ENCODE measurements at regions not wholly inside any gene's neighbourhood (a gene's known extent, or its start where the extent isn't known, plus 50 kb on each side); places are given as distances from the start of the nearest gene placed in this dataset.
A peak's percentile ranks its signal among the peaks of the same experiment; 100 is the strongest.

GRCh38 chr18:42471885-42472284 is 516.9 kb downstream of the PIK3C3 start:
- no peak overlapping the region for H3K9ac ChIP-seq (ENCODE audit: low read length in 3 of 3)
- H3K4me3 ChIP-seq (ENCODE audit: low read length in 3 of 3): no peak overlapping the region
- intact Hi-C loops (cut with DNase I): no loop called here
- FAIRE-seq (no peak), DNase-seq (no peak)
- no peak for TF ChIP-seq CTCF (IDR thresholded peaks at IDR 0.05; ENCODE audit: borderline replicate concordance, extremely low read depth, insufficient read depth)
- no peak overlapping the region for H3K27ac ChIP-seq (ENCODE audit: low read depth in 2 of 2, low read length in 2 of 2)
- H3K36me3 ChIP-seq (ENCODE audit: control insufficient read depth in 2 of 3, insufficient read depth in 3 of 3, low read length in 3 of 3): no peaks in the 10 kb centered on the region
- no peaks in the 10 kb centered on the region for H3K4me1 ChIP-seq (ENCODE audit: control insufficient read depth in 2 of 3, insufficient read depth in 2 of 3, low read depth in 1 of 3, low read length in 3 of 3)
- H3K27me3 ChIP-seq (ENCODE audit: control insufficient read depth, insufficient read depth, low read length): no peaks in the 10 kb centered on the region
- H3K9me3 ChIP-seq (ENCODE audit: control insufficient read depth in 2 of 3, insufficient read depth in 1 of 3, low read length in 3 of 3): peaks cover 0 to 1% (median 0%) of the 10 kb centered on the region in 3 donors

DNA sequence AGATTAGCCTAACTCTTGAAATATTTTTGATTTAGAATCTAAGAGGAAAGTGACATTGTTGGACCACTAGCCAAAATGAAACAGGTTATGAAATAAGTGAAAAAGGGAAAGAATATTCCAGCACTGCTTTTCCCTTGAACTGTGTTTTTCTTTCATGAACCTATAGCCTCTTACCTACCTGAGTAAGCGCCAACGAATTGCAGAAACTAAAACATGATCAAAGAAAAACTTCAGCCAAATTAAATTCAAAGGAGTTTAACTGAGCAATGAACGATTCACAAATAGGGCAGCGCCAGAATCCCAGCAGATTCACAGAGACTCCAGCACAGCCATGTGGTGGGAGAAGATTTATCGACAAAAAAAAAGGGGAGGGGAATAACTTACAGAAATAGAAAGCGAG is 518.6 kb downstream of the PIK3C3 start:
- peaks cover 0 to 1% (median 0%) of the 10 kb centered on the region in 3 donors for H3K9me3 ChIP-seq (ENCODE audit: control insufficient read depth in 2 of 3, insufficient read depth in 1 of 3, low read length in 3 of 3)
- FAIRE-seq (no peak), DNase-seq (no peak)
- no peak overlapping the region for H3K9ac ChIP-seq (ENCODE audit: low read length in 3 of 3)
- no peak overlapping the region for H3K27ac ChIP-seq (ENCODE audit: low read depth in 2 of 2, low read length in 2 of 2)
- H3K4me1 ChIP-seq (ENCODE audit: control insufficient read depth in 2 of 3, insufficient read depth in 2 of 3, low read depth in 1 of 3, low read length in 3 of 3): no peaks in the 10 kb centered on the region
- H3K4me3 ChIP-seq (ENCODE audit: low read length in 3 of 3): no peak overlapping the region
- H3K36me3 ChIP-seq (ENCODE audit: control insufficient read depth in 2 of 3, insufficient read depth in 3 of 3, low read length in 3 of 3): no peaks in the 10 kb centered on the region
- intact Hi-C loops (cut with DNase I): no loop called here
- H3K27me3 ChIP-seq (ENCODE audit: control insufficient read depth, insufficient read depth, low read length): no peaks in the 10 kb centered on the region
- TF ChIP-seq CTCF (IDR thresholded peaks at IDR 0.05; ENCODE audit: borderline replicate concordance, extremely low read depth, insufficient read depth): no peak

DNA sequence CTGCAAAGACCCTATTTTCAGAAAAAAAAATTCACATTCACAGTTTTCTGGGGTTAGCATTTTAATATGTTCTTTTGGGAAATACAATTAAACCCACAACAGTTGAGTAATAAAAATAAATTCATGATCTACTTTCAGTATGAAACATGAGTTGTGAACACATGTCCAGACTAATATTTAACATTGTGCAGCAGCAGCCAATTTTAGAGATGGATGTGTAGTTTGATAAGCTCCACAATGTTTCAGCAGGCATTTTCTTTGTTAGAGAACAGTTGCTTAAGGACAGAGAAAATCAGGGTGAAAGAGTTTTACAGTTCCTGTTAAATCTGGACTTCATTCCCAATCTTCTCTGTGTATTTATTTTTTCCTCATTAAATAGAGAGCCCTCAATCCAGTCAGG is 519.5 kb downstream of the PIK3C3 start:
- Histone ChIP-seq H3K4me1 (ENCODE audit: control insufficient read depth in 2 of 3, insufficient read depth in 2 of 3, low read depth in 1 of 3, low read length in 3 of 3) (no peaks in the 10 kb centered on the region), H3K4me3 (ENCODE audit: low read length in 3 of 3) (no peak overlapping the region), H3K36me3 (ENCODE audit: control insufficient read depth in 2 of 3, insufficient read depth in 3 of 3, low read length in 3 of 3) (no peaks in the 10 kb centered on the region), H3K27ac (ENCODE audit: low read depth in 2 of 2, low read length in 2 of 2) (no peak overlapping the region), H3K9me3 (ENCODE audit: control insufficient read depth in 2 of 3, insufficient read depth in 1 of 3, low read length in 3 of 3) (peaks cover 0 to 1% (median 0%) of the 10 kb centered on the region in 3 donors), H3K9ac (ENCODE audit: low read length in 3 of 3) (no peak overlapping the region), H3K27me3 (ENCODE audit: control insufficient read depth, insufficient read depth, low read length) (no peaks in the 10 kb centered on the region)
- peak in 1 of 5 donors; percentile 45 for DNase-seq
- no peak for TF ChIP-seq CTCF (IDR thresholded peaks at IDR 0.05; ENCODE audit: borderline replicate concordance, extremely low read depth, insufficient read depth)
- intact Hi-C loops (cut with DNase I): no loop called here
- FAIRE-seq: no peak

DNA sequence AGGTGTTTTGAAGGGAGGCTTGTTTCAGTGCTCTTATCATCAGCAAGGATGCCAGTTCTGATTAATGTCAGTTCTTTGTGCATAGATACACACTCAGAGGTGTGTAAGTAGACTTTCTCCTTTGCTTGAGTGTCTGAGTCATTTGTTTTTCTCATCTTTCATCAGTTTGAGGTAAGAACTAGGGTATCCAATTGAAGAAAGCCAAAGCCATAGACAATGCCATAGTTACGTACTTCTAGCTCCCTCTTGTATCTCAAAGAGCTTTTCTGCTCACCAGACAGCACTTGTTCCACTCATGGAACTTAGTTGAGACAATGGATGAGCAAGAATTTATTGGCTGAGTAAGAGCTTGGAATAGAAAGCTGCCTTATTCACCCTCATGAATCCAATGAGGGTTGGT is 520.1 kb downstream of the PIK3C3 start:
- intact Hi-C loops (cut with DNase I): no loop called here
- Histone ChIP-seq H3K9ac (ENCODE audit: low read length in 3 of 3) (no peak overlapping the region), H3K36me3 (ENCODE audit: control insufficient read depth in 2 of 3, insufficient read depth in 3 of 3, low read length in 3 of 3) (no peaks in the 10 kb centered on the region), H3K27me3 (ENCODE audit: control insufficient read depth, insufficient read depth, low read length) (no peaks in the 10 kb centered on the region), H3K9me3 (ENCODE audit: control insufficient read depth in 2 of 3, insufficient read depth in 1 of 3, low read length in 3 of 3) (peaks cover 0 to 1% (median 0%) of the 10 kb centered on the region in 3 donors), H3K4me3 (ENCODE audit: low read length in 3 of 3) (no peak overlapping the region), H3K27ac (ENCODE audit: low read depth in 2 of 2, low read length in 2 of 2) (no peak overlapping the region), H3K4me1 (ENCODE audit: control insufficient read depth in 2 of 3, insufficient read depth in 2 of 3, low read depth in 1 of 3, low read length in 3 of 3) (no peaks in the 10 kb centered on the region)
- no peak for FAIRE-seq
- DNase-seq: no peak
- TF ChIP-seq CTCF (IDR thresholded peaks at IDR 0.05; ENCODE audit: borderline replicate concordance, extremely low read depth, insufficient read depth): no peak
